Gastroesophageal sphincter (tissue), 3 donors: ENCODE measurements at regions not wholly inside any gene's neighbourhood (a gene's known extent, or its start where the extent isn't known, plus 50 kb on each side); places are given as distances from the start of the nearest gene placed in this dataset.

Experiments used
- EP300 ChIP-seq: sonication (generic); formaldehyde crosslinking; IDR thresholded peaks from one replicate; pipeline ENCODE4 v1.6.1; 2017; ENCODE audit warnings: antibody characterized with exemption, mild to moderate bottlenecking
- POLR2A ChIP-seq, 2 donors: fragments of 450-650 bp; IDR thresholded peaks; one replicate each; pipeline ENCODE4 v1.6.1; 2017; ENCODE audit warnings: antibody characterized with exemption in 2 of 2, mild to moderate bottlenecking in 2 of 2, moderate library complexity in 1 of 2
- TF ChIP-seq, protein P1 (sequence below), 4 experiments: fragments of 200-600 bp in 2 of 4; fragments of 450-650 bp in 2 of 4; sonication (generic) in 1 of 4; IDR thresholded peaks; one replicate each; pipeline ENCODE4 v1.5.1; 2017 to 2019; ENCODE audit warnings: antibody characterized with exemption in 4 of 4, mild to moderate bottlenecking in 2 of 4, moderate library complexity in 2 of 4

DNA sequence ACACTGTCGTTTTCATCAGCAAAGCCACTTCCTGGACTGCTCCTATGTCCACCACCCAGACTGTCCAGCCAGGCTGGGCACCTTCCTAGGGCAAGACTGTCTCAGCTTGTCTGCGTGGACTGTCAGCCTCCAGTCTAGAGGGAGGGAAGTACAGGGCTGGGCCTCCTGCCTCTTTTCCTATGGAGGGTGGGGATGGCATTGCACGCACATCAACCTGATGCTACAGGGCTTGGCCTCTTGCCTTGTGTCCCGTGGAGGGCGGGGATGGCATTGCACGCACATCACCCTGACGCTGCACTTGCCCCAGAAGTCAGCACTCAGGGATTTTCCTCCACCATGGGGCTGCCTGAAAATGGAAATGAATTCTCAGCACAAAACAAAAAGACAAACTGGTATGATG is 304.2 kb upstream of the CDH4 start:
- TF ChIP-seq, protein P1, sequence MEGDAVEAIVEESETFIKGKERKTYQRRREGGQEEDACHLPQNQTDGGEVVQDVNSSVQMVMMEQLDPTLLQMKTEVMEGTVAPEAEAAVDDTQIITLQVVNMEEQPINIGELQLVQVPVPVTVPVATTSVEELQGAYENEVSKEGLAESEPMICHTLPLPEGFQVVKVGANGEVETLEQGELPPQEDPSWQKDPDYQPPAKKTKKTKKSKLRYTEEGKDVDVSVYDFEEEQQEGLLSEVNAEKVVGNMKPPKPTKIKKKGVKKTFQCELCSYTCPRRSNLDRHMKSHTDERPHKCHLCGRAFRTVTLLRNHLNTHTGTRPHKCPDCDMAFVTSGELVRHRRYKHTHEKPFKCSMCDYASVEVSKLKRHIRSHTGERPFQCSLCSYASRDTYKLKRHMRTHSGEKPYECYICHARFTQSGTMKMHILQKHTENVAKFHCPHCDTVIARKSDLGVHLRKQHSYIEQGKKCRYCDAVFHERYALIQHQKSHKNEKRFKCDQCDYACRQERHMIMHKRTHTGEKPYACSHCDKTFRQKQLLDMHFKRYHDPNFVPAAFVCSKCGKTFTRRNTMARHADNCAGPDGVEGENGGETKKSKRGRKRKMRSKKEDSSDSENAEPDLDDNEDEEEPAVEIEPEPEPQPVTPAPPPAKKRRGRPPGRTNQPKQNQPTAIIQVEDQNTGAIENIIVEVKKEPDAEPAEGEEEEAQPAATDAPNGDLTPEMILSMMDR (IDR thresholded peaks at IDR 0.05), result no peak
- TF ChIP-seq EP300, result no peak
- TF ChIP-seq POLR2A (IDR thresholded peaks at IDR 0.05), result no peak
